Embryonic facial prominence (tissue), 1 donor: ENCODE measurements at regions not wholly inside any gene's neighbourhood (a gene's known extent, or its start where the extent isn't known, plus 50 kb on each side); places are given as distances from the start of the nearest gene placed in this dataset.
"Not testable (repeated sequence)": the region's sequence is repeated elsewhere in the genome, so short reads cannot be mapped to it uniquely, and the experiment has no call there.

ENCODE experiments used
- DNase-seq: peaks from one replicate; pipeline ENCODE4 v3.0.0-alpha.2; 2016; ENCODE audit errors: extremely low spot score

DNA sequence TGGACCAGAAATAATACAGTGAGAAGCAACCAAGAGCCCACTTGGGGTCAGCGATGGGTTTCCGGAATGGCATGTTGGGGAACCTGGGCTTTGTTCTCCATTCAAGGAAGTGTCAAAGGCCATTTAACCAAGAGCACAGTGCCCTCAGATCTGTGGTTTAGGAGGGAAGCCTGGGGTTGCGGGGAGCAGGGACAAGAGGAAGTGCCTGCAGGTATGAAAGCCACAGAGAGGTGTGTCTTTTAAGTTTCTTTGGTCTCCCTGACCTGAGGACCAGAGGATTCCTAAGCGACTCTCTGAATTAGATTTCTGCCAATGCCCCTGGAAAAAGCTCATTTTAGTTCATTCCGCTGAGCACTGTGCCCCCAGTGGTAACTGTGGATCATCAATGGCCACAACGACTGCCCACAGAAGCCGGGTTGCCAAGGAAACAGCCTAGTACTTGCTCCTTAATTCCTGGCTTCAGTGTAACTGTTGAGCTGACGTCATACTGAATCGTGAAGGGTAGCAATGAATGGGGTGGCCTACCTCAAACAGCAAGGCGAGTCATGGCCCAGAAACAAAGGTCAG lies 107.3 kb upstream of the SPIN1 start:
- no peak for DNase-seq

DNA sequence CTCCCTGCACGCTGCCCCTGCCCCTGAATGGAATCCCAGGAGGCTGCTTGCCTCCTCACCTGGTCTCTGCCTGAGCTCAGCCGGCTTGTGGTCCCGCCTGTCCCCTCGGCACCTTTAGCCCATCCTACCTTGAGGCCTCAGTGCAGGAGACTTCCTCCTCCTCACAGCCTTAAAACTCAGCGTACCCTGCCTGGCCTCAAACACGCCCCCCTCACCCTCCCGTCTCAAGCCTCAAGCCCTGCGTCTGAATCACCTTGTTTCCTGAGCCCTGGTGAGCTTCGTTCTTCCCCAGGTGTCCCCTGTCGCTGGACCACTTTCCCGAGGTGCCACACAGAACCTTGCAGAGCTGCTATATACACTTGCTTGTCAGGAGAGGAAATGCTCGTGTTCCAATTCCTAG lies 110.2 kb upstream of the SPIN1 start:
- no peak for DNase-seq

DNA sequence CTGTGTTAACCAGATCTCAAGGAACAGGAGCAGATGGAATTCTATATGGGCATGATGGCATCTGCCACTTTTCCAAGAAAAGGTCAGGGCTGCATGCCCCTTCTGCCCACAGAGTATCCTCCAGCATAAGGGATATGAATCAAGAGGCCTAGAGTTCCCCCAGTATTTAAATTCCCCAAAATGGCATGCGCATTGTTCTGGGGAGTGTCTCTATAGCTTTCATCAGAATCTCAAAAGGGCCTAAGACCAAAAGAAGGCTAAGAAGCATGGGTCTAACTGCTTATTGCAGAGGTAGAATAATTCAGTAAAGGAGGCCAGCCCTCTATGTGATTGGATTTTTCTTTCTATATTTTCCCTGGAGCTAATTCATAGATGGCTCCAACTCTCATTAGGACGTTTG lies 114.2 kb upstream of the SPIN1 start:
- DNase-seq: no peak

DNA sequence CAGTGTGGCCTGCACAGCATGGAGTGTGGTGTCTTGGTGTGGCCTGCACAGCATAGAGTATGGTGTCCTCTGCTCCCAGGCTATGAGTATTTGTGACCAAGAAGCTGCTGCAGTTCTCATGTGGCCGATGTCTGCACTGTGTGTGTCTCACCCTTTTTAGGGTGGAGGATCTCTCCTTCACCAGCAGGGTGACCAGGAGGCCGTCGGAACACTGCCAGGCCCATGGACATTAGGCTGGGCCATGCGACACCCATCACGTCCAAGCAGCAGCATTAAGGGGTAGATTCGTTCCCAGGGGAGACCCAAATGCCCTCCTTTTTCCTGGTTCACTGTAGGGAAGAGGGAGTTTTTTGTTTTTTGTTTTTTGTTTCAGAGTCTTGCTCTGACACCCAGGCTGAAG lies 115.3 kb upstream of the SPIN1 start:
- no peak for DNase-seq

DNA sequence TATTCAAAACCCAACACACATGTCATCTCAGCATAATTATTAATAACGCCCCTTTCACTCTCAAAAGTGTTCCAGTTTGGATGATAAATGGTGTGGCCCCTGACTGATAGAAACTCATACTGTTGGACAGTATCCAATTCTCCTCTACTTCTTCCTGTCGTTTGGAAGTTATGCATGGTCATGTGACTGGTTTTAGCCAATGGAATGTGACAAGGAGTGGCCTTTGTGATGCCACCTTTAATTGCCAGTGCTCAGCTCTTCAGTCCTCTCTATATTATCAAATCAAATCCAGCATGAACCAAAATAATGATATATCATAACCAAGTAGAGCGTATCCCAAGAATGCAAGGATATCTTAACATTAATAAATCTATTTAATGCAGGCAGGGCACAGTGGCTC lies 117.8 kb upstream of the SPIN1 start:
- DNase-seq: no peak

DNA sequence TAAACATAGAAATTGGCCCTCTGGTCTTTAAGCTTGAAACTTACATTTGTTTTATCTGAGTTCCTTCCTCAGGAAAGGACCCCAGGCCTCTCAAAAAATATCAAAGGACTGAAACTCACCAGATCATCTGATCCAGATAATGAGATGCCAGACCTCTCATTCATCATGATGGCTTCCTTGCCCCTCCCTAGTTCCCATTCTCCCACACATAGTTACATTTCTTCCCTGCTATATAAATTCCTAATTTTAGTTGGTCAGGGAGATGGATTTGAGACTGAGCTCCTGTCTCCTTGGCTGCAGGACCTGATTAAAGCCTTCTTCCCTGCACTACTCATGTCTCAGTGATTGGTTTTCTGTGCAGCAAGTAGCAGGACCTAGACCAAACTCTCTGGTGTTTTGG lies 119.4 kb upstream of the SPIN1 start:
- no peak for DNase-seq

DNA sequence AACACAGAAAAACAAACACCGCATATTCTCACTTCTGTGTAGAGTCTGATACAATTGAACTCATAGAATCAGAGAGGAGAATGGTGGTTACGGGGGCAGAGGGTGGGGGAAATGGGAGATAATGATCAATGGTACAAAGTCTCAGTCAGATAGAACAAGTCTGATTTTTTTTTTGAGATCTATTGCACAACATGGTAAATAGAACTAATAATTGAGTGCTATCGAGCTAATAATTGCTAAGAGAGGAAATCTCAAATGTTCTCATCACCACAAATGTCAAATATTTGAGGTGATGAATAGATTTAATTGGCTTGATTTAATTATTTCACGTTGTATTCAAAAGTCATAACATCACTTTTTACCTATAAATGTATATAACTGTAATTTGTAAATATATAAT lies 121.0 kb upstream of the SPIN1 start:
- no peak for DNase-seq

DNA sequence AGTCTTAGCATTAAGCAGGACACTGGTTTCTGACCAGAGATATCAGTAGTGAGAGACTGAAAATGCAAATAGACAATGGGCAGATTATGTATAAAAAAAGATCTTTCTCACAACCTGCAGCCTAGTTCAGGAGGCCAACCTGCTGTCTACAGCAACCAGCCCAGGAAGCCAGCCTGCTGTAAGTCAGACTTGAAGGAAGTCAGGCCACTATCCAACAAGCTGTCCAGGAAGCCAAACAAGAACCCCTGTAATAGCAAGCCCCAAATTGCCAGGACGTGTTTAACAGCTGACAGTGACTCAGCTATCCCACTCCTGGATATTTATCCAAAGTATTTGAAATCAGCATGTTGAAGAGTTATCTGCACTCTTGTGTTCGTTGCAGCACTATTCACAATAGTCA lies 121.8 kb upstream of the SPIN1 start:
- DNase-seq: no peak

DNA sequence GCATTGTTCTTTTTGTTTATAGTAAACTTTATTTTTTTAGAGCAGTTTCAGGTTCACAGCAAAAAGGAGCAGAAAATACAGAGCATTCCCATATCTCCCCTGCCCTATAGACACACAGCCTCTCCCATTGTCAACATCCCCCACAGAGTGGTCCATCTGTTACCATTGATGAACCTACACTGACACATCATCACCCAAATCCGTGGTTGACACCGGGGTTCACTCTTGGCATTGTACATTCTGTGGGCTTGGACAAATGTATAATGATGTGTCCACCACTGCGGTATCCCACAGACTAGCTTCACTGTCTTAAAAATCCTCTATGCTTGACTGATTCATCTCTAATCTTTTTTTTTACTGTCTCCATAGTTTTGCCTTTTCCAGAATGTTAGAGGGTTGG lies 120.7 kb upstream of the SPATA31C2 start:
- DNase-seq: no peak

DNA sequence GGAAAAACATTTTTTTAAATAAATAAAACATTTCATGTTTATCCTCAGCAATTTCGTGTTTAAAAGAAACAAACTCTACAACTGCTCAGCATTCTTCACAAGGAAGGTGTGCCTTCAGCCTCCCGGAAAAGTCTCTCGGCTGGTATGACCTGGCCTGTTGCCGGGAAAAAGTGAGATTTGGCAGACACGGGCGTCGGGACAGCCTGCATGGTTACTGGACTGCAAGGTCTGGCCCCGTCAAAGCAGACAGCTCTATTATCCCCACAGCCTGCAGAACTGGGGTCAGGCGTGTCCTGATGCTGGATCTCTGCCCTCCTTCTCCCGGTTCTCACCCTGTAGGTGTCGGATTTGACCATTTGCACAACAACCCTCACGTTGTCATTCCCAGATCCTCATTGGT lies 120.3 kb upstream of the SPATA31C2 start:
- no peak for DNase-seq

DNA sequence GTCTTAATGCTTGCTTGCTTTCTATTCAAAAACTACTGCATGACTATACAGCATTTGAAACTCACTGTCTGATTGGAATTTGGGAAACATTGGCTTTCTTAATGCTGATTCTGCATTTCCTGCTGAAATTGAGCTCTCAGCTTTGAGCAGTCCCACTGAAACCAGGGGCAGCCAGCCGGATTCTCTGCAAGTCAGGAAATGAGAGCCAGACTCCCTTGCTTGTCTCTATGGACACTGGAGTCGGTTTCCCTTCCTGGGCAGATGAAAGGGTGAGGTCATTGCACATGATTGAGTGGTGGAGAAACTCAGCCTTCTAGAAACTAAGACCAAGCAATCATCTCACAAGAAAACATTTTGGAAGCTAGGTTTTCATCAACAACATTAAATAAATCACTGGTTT lies 119.7 kb upstream of the SPATA31C2 start:
- peak; percentile 82 for DNase-seq

DNA sequence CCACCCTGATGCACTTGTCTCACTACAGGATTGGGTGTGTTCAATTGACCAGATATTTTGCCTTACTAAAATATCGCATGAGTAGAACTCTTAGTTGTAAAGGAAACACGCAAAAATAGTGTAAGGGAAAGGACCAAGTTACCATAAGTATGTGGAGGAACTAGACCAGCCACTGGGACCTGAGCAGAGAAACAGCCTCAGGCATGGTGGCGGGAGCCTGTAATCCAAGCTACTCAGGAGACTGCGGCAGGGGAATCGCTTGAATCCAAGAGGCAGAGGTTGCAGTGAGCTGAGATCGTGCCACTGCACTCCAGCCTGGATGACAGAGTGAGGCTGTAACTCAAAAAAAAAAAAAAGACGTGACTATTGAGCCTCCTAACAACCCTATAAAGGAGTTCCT lies 117.9 kb upstream of the SPATA31C2 start:
- no peak for DNase-seq

DNA sequence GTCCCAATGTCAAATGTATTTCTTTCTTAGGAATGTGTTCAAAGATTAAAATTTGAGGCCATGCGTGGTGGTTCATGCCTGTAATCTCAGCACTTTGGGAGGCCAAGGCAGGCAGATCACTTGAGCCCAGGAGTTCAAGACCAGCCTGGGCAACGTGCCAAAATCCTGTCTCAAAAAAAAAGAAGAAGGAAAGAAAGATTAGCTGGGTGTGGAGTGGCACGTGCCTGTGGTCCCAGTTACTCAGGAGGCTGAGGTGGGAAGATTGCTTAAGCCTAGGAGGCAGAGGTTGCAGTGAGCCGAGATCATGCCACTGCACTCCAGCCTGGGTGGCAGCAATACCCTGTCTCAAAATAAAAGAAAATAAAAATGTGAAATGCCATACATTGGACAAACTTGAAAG lies 117.5 kb upstream of the SPATA31C2 start:
- not testable (repeated sequence) for DNase-seq

DNA sequence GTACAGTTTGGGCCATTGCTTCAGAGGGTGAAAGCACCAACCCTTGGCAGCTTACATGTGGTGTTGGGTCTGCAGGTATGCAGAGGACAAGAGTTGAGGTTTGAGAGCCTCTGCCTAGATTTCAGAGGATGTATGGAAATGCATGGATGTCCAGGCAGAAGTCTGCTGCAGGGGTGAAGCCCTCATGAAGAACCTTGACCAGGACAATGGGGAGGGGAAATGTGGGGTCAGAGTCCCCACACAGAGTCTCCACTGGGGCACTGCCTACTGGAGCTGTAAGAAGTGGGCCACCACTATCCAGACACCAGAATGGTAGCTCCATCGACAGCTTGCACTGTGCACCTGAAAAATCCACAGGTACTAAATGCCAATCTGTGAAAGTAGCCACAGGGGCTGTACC lies 113.6 kb upstream of the SPATA31C2 start:
- DNase-seq: no peak

DNA sequence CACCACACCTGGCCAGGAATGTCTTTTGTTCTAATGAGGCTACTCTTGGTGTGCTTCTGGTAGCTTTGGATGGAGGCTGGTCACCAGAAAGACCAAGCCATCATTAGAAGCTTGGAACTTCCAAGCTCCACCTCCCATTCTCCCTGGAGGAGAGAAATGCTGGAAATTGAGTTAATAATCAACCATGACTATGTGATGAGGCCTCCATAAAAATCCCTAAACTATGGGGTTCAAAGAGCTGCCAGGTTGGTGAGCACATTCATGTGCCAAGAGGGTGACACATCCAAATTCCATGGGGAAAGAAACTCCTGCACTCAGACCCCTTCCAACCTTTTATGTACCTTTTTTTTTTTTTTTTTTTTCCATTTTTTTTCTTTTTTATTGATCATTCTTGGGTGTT lies 105.5 kb upstream of the SPATA31C2 start:
- DNase-seq: no peak

DNA sequence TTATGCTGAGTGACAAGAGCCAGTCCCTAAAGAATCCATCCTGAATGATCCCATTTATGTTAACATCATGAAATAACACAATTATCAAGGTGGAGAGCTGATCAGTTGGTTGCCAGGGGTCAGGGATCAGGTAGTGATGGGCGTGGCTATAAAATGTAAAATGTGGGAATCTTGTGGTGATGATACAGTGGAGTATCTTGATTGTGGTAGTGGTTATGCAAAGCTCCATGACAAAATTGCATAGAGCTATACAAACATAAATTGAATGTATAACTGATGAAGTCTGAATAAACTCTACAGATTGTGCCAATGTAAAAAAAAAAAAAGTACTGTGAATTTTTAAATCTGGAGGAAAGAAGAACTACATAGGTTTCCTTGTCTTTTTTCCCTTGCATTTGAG lies 104.6 kb upstream of the SPATA31C2 start:
- no peak for DNase-seq

DNA sequence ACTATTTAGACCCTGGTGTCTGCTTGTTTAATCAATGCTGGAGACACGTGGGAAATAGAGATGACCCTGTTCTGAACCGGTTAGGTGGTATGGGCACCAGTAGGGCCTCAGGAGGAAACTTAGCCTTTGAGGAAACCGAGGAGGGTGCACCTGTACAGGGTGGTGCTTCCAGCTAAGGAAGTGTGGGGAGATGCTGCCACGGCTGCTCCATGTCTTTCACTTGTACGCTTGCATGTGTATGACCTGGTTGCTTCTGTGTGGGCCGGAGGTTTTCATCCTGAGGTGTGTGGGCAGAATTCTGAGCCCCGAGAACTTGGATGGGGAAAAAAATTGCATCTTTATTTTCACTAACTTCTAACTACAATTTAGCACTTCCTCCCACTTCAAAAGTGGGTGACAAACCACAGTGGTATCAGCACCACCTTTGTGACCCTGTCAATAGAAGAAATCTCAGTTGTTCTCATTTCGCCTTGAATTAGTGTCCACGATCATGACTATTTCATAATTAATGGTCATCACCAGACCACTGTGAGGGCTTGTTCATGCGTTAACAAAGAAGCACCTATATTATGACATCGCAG lies 99.8 kb upstream of the SPATA31C2 start:
- no peak for DNase-seq

DNA sequence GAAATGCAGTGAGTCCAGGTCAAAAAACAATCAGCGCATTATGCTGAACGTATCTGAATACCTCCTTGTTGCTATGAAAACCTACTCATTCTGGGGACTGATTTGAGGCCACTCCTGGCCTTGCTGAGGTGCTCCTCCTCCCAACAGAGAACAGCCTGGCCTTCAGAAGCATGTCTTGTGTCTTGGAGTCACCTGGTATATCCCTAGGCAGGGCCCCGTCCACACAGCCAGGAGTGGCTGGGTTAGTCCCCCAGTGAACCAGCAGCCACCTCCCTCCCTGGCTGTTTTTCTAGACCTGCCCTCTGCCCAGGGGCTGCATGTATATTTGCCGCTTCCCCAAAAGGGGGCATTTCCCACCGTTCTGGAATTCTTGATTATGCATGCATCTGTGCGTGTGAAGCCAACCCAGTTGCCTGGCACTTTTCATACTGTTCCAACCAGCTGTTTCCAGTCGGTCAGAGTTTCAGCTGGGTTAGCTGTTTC lies 99.2 kb upstream of the SPATA31C2 start:
- no peak for DNase-seq

DNA sequence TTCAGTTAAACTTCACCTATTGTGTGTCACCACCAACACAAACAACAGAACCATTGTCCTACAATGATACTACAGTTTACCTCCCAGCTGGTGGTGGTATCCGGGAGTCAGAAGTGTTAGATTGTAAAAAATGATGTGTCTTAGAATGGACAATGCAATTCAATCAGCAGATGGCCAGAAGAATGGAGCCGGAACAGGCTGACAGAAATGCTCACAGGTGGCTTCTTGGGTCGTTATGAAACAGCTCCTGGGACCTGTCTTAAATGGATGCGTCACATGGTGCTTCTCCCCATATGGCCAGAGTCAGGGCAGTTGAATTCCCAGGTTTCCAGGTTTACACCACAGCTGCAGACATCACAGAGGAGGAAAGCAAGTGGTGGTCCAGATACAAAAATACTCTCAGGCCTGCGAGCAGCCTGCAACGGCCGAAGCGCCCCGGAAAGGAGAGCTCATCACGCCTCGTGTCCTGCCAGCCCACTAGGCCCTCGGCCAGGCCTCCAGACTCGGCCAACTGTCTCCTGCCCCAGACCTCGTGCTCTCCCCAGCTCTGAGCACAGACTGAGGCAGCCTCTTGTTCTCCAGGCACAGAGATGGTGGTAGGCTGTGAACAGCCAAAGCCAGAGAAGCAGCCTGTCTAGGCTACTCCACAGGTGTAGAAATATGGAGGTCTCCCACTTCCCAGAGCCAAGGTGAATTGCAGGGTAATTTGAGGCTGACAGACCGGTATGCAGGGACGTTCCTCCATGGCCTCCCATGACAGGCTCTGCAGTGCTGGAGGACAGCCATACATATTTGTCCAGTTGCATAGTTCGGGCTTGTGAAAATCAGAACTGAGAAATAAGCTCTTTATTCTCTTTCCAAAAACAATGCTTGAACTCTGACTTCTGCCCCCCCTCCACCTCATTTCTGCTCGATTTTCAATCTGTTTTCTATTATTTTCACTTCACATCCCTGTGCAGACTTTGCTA lies 98.5 kb upstream of the SPATA31C2 start:
- peak; percentile 30 for DNase-seq

DNA sequence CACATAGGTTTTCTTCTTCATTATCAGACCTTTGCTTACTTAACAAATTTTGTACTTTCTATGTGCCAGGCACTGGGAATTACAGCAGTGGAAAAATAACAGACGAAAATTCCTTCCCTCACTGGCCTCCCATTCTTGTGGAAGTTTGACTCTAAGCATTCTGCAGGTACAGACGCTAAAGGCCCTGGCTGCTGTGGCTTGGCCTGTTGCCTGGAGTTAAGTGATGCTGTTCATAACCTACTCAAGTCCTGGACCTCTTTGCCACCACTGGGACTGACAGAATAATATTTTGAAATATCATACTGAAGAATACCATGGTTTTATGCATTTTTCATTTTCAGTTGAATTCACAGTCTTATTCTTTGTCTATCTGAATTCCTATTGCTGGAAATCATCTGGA lies 97.3 kb upstream of the SPATA31C2 start:
- no peak for DNase-seq

DNA sequence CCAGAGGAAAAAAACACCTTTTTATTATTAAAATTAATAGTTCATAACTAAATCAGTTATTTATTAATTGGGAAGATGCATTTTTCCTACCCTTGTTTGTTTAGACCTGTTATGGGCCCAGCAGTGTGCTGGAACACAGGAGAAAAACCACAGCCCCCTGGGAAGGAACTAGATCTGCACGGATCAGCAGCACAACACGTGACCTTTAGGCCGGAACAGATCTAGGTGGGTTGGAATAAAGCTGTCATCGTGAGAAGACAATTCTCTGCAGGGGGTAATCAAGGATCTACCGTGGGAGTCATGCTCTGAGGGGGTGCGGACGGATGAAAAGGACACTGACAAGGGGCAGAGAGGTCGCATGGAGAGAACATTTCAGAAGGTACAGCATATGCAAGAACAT lies 95.8 kb upstream of the SPATA31C2 start:
- no peak for DNase-seq

DNA sequence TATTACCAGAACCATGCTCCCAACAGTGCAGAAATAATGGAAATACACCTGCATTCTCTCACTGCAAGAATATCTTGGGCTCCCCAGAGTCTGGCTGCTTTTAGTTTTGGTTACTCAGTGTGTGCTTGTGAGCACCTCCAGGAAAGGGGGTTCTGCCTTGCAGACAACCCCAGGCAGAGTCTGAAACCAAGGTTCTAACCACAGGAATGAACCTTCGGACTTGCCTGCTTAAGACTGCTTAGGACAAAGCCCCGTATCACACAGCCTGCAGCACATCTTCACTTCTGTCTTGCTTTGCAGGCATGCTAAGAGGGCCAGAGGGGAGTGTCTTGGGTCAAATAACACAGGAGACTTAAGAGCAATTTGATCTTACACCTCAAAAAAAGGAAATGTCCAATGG lies 94.8 kb upstream of the SPATA31C2 start:
- DNase-seq: no peak

DNA sequence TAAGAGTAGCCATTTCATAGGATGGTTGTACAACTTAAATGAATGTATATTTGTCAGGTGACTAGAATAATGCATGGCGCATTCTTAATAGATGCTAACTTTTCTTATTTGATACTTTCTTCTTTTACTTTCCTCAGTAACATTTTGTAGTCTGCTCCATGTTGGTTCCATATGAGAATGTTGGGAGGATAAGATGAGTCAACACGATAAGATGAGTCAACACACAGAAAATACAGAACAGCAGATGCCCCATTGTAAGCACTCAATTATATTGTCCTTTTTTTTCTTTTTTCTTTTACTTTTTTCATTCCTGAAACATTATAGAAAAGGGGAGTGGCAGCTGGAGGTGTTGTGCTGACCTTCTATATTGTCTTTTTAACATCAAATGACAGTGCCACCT lies 92.3 kb upstream of the SPATA31C2 start:
- no peak for DNase-seq
